Esophagus muscularis mucosa (tissue), 4 donors: ENCODE measurements at regions not wholly inside any gene's neighbourhood (a gene's known extent, or its start where the extent isn't known, plus 50 kb on each side); places are given as distances from the start of the nearest gene placed in this dataset.

ENCODE experiments used
- DNase-seq: peaks from one replicate; pipeline ENCODE4 v3.0.0-alpha.2; 2017; ENCODE audit errors: extremely low spot score
- H3K27ac ChIP-seq, 4 donors: fragments of 200-600 bp; sonication (generic); replicated peaks in 1 of 4; 1 replicate in 3 of 4; 2 replicates in 1 of 4; pipeline ENCODE4 v1.5.1; 2016 to 2019; ENCODE audit warnings: mild to moderate bottlenecking in 1 of 4
- H3K27me3 ChIP-seq, 4 donors: fragments of 200-600 bp; sonication (generic); one replicate each; pipeline versions ENCODE4 v1.5.1 to v1.6.0; 2016 to 2019
- H3K36me3 ChIP-seq, 4 donors: fragments of 200-600 bp; sonication (generic); one replicate each; pipeline ENCODE4 v1.5.1; 2016 to 2019
- H3K4me1 ChIP-seq, 4 donors: fragments of 200-600 bp; sonication (generic); one replicate each; pipeline ENCODE4 v1.5.1; 2016 to 2019
- H3K4me3 ChIP-seq, 4 donors: fragments of 200-600 bp; sonication (generic); 1 replicate in 2 of 4; 2 replicates in 2 of 4; pipeline ENCODE4 v1.5.1; 2016 to 2019; ENCODE audit warnings: mild to moderate bottlenecking in 4 of 4, moderate library complexity in 1 of 4
- H3K9me3 ChIP-seq, 4 donors: fragments of 200-600 bp; sonication (generic); 1 replicate in 3 of 4; 2 replicates in 1 of 4; pipeline ENCODE4 v1.5.1; 2016 to 2019
- CTCF ChIP-seq, 3 experiments: fragments of 200-600 bp in 2 of 3; fragments of 450-650 bp in 1 of 3; sonication (generic) in 2 of 3; IDR thresholded peaks; one replicate each; pipeline ENCODE4 v1.5.1; 2017 to 2019; ENCODE audit warnings: antibody characterized with exemption in 3 of 3, mild to moderate bottlenecking in 2 of 3, moderate library complexity in 1 of 3
- EP300 ChIP-seq: sonication (generic); formaldehyde crosslinking; IDR thresholded peaks from one replicate; pipeline ENCODE4 v1.6.1; 2017; ENCODE audit warnings: antibody characterized with exemption
- POLR2A ChIP-seq: fragments of 450-650 bp; IDR thresholded peaks from one replicate; pipeline ENCODE4 v1.6.1; 2017; ENCODE audit warnings: antibody characterized with exemption, moderate library complexity, mild to moderate bottlenecking, low read depth
- POLR2AphosphoS5 ChIP-seq, 2 donors: sonication (generic); formaldehyde crosslinking; IDR thresholded peaks; one replicate each; pipeline ENCODE4 v1.6.1; 2017; ENCODE audit warnings: antibody characterized with exemption in 2 of 2
- WGBS: methylation state at CpG from one replicate; pipeline ENCODE4 v1.1.5; 2018; 5-methylcytosine and 5-hydroxymethylcytosine counted together
- intact Hi-C: fragments of 100-400 bp; cut with DNase I; formaldehyde crosslinking; loops from one replicate; pipeline ENCODE4 v1.15.1; 2023

- Histone ChIP-seq H3K27ac (no peak overlapping the region), H3K9me3 (no peaks in the 10 kb centered on the region), H3K27me3 (no peaks in the 10 kb centered on the region), H3K4me1 (peaks cover 0 to 5% (median 0%) of the 10 kb centered on the region in 4 donors), H3K4me3 (no peak overlapping the region), H3K36me3 (no peaks in the 10 kb centered on the region)
- TF ChIP-seq CTCF (IDR thresholded peaks at IDR 0.05) (no peak), EP300 (no peak), POLR2A (no peak), POLR2AphosphoS5 (IDR thresholded peaks at IDR 0.05) (no peak)
- DNase-seq: no peak
- intact Hi-C loops: no loop called here
- WGBS: 86% methylated on average over 4 of the region's 4 CpGs
Measured at GRCh38 chr9:26682041-26682440, 210.6 kb downstream of the CAAP1 start.

- intact Hi-C loops: no loop called here
- WGBS: 88% methylated on average over 4 of the region's 4 CpGs
- Histone ChIP-seq H3K36me3 (no peaks in the 10 kb centered on the region), H3K9me3 (no peaks in the 10 kb centered on the region), H3K27ac (no peak overlapping the region), H3K4me1 (peaks cover 0 to 2% (median 0%) of the 10 kb centered on the region in 4 donors), H3K27me3 (no peaks in the 10 kb centered on the region), H3K4me3 (no peak overlapping the region)
- TF ChIP-seq CTCF (IDR thresholded peaks at IDR 0.05) (no peak), EP300 (no peak), POLR2AphosphoS5 (IDR thresholded peaks at IDR 0.05) (no peak), POLR2A (no peak)
- no peak for DNase-seq
Measured at GRCh38 chr9:26677965-26678706, 214.5 kb downstream of the CAAP1 start.

DNA sequence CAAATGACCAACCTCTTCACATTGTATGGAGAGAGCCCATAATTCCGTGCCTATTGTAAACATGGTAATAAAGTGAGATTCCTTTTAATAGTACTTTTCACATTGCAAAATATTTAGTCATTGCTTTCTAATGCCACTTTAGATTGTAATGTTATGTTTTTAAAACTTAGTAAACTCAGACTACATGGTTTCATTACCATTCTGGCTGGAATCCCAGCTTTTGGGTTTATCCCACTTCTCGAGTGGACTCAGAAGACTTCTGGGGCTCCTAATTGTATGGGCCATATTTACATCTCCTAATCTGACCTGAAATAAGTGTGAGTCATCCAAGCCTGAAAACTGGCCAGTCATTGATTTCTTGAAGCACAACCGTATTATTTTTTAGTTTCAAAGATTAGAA lies 217.6 kb downstream of the CAAP1 start:
- 56% methylated on average over 3 of the region's 3 CpGs for WGBS
- Histone ChIP-seq H3K36me3 (no peaks in the 10 kb centered on the region), H3K27me3 (no peaks in the 10 kb centered on the region), H3K27ac (no peak overlapping the region), H3K9me3 (no peaks in the 10 kb centered on the region), H3K4me3 (no peak overlapping the region), H3K4me1 (peaks cover 0 to 5% (median 3%) of the 10 kb centered on the region in 4 donors)
- no peak for DNase-seq
- TF ChIP-seq POLR2A (no peak), POLR2AphosphoS5 (IDR thresholded peaks at IDR 0.05) (no peak), CTCF (IDR thresholded peaks at IDR 0.05) (no peak), EP300 (no peak)
- intact Hi-C loops: no loop called here

- Histone ChIP-seq H3K27me3 (no peaks in the 10 kb centered on the region), H3K27ac (no peak overlapping the region), H3K36me3 (no peaks in the 10 kb centered on the region), H3K4me1 (peaks cover 0 to 19% (median 10%) of the 10 kb centered on the region in 4 donors), H3K9me3 (no peaks in the 10 kb centered on the region), H3K4me3 (no peak overlapping the region)
- no peak for DNase-seq
- TF ChIP-seq POLR2AphosphoS5 (IDR thresholded peaks at IDR 0.05) (no peak), POLR2A (no peak), CTCF (IDR thresholded peaks at IDR 0.05) (no peak), EP300 (no peak)
- intact Hi-C loops: no loop called here
Measured at GRCh38 chr9:26673261-26673660, 219.3 kb downstream of the CAAP1 start.
